ENCODE measurements at regions not wholly inside any gene's neighbourhood (a gene's known extent, or its start where the extent isn't known, plus 50 kb on each side); places are given as distances from the start of the nearest gene placed in this dataset.

GRCh38 chr10:65858841-65859240 is 1067.0 kb upstream of the LRRTM3 start:
- peaks cover 2% of the 10 kb centered on the region for H3K9me3 Mint-ChIP-seq
- H3K27ac Mint-ChIP-seq = no peak overlapping the region
- DNase-seq (no peak), ATAC-seq (ENCODE audit: low read depth) (no peak)
- H3K36me3 Mint-ChIP-seq (ENCODE audit: low read depth) = no peaks in the 10 kb centered on the region
- no peaks in the 10 kb centered on the region for H3K27me3 Mint-ChIP-seq
- intact Hi-C loops (cut with micrococcal nuclease) = no loop called here
- no peak overlapping the region for H3K4me3 Mint-ChIP-seq
- H3K4me1 Mint-ChIP-seq = no peaks in the 10 kb centered on the region
- ChIA-PET POLR2A (no interaction called here), CTCF (no interaction called here)
- TF ChIP-seq CTCF (IDR thresholded peaks at IDR 0.05) = no peak

GRCh38 chr10:65861249-65861648 is 1064.6 kb upstream of the LRRTM3 start:
- Mint-ChIP-seq H3K27me3 (no peaks in the 10 kb centered on the region), H3K9me3 (peaks cover 6% of the 10 kb centered on the region), H3K4me3 (no peak overlapping the region), H3K27ac (no peak overlapping the region), H3K36me3 (ENCODE audit: low read depth) (no peaks in the 10 kb centered on the region), H3K4me1 (no peaks in the 10 kb centered on the region)
- intact Hi-C loops (cut with micrococcal nuclease) = no loop called here
- DNase-seq = no peak
- ChIA-PET POLR2A (no interaction called here), CTCF (no interaction called here)
- TF ChIP-seq CTCF (IDR thresholded peaks at IDR 0.05) = no peak
- no peak for ATAC-seq (ENCODE audit: low read depth)
